ENCODE measurements at regions not wholly inside any gene's neighbourhood (a gene's known extent, or its start where the extent isn't known, plus 50 kb on each side); places are given as distances from the start of the nearest gene placed in this dataset.

- no peaks in the 10 kb centered on the region for H3K9me3 ChIP-seq (ENCODE audit: insufficient read depth, low read length, severe bottlenecking)
- no peaks in the 10 kb centered on the region for H3K79me2 ChIP-seq (ENCODE audit: insufficient read depth, low read length)
- H4K20me1 ChIP-seq (ENCODE audit: insufficient read depth, low read length) = no peaks in the 10 kb centered on the region
- no peak overlapping the region for H2AFZ ChIP-seq (ENCODE audit: low read depth, low read length)
- no peak for TF ChIP-seq EZH2 (IDR thresholded peaks at IDR 0.05; ENCODE audit: borderline replicate concordance, low read depth, low read length, severe bottlenecking)
- TF ChIP-seq, protein P1, sequence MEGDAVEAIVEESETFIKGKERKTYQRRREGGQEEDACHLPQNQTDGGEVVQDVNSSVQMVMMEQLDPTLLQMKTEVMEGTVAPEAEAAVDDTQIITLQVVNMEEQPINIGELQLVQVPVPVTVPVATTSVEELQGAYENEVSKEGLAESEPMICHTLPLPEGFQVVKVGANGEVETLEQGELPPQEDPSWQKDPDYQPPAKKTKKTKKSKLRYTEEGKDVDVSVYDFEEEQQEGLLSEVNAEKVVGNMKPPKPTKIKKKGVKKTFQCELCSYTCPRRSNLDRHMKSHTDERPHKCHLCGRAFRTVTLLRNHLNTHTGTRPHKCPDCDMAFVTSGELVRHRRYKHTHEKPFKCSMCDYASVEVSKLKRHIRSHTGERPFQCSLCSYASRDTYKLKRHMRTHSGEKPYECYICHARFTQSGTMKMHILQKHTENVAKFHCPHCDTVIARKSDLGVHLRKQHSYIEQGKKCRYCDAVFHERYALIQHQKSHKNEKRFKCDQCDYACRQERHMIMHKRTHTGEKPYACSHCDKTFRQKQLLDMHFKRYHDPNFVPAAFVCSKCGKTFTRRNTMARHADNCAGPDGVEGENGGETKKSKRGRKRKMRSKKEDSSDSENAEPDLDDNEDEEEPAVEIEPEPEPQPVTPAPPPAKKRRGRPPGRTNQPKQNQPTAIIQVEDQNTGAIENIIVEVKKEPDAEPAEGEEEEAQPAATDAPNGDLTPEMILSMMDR (IDR thresholded peaks at IDR 0.05; ENCODE audit: borderline replicate concordance, extremely low read depth, low read length, poor library complexity, severe bottlenecking) = peak; percentile 2
- no peak overlapping the region for H3K4me2 ChIP-seq (ENCODE audit: insufficient read depth, low read length)
- peak overlapping the region; percentile 1 for H3K27ac ChIP-seq (ENCODE audit: low read length)
- no peak overlapping the region for H3K4me3 ChIP-seq (ENCODE audit: low read depth in 1 of 2, low read length in 2 of 2)
- ATAC-seq (ENCODE audit: insufficient read depth, low read depth) = no peak
- H3K27me3 ChIP-seq (ENCODE audit: insufficient read depth, low read length, poor library complexity) = no peaks in the 10 kb centered on the region
- DNase-seq = no peak
- no peaks in the 10 kb centered on the region for H3K36me3 ChIP-seq (ENCODE audit: insufficient read depth, low read length)
- H3K9ac ChIP-seq (ENCODE audit: low read depth, low read length) = no peak overlapping the region
- peaks cover 49% of the 10 kb centered on the region for H3K4me1 ChIP-seq (ENCODE audit: insufficient read depth, low read length)
These were observed 158.1 kb downstream of the LTN1 start for GRCh38 chr21:28834335-28835238.

DNA sequence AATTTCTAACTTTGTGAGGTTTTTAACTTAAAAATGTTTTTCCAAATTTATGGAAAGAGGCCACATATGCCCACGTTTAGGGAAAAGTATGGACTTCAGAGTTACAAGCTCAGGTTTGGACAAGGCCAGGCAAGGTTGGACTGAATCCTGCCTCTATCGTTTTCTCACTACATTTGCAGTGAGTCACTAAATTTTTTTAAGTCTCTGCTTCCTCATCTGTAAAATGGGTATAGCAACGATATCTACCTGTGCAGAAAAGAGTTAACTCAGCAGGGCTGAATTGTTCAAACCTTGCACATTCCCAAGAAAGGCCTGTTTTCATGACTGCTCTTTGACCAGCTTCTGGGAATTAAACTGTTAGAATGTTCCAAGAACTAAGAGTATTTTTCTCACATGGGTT, 159.1 kb downstream of the LTN1 start:
- H3K9ac ChIP-seq (ENCODE audit: low read depth, low read length) = no peak overlapping the region
- H3K4me3 ChIP-seq (ENCODE audit: low read depth in 1 of 2, low read length in 2 of 2) = no peak overlapping the region
- no peak overlapping the region for H3K4me2 ChIP-seq (ENCODE audit: insufficient read depth, low read length)
- no peaks in the 10 kb centered on the region for H3K9me3 ChIP-seq (ENCODE audit: insufficient read depth, low read length, severe bottlenecking)
- ATAC-seq (ENCODE audit: insufficient read depth, low read depth) = no peak
- H3K27me3 ChIP-seq (ENCODE audit: insufficient read depth, low read length, poor library complexity) = no peaks in the 10 kb centered on the region
- 0 out of 2 replicates have a peak overlapping the region, but pooled peaks have one; percentile 1 for H3K27ac ChIP-seq (ENCODE audit: low read length)
- no peak for DNase-seq
- H3K36me3 ChIP-seq (ENCODE audit: insufficient read depth, low read length) = no peaks in the 10 kb centered on the region
- TF ChIP-seq EZH2 (IDR thresholded peaks at IDR 0.05; ENCODE audit: borderline replicate concordance, low read depth, low read length, severe bottlenecking) = no peak
- TF ChIP-seq, protein P1 (IDR thresholded peaks at IDR 0.05; ENCODE audit: borderline replicate concordance, extremely low read depth, low read length, poor library complexity, severe bottlenecking) = no peak
- H2AFZ ChIP-seq (ENCODE audit: low read depth, low read length) = no peak overlapping the region
- peaks cover 49% of the 10 kb centered on the region for H3K4me1 ChIP-seq (ENCODE audit: insufficient read depth, low read length)
- H3K79me2 ChIP-seq (ENCODE audit: insufficient read depth, low read length) = no peaks in the 10 kb centered on the region
- no peaks in the 10 kb centered on the region for H4K20me1 ChIP-seq (ENCODE audit: insufficient read depth, low read length)

DNA sequence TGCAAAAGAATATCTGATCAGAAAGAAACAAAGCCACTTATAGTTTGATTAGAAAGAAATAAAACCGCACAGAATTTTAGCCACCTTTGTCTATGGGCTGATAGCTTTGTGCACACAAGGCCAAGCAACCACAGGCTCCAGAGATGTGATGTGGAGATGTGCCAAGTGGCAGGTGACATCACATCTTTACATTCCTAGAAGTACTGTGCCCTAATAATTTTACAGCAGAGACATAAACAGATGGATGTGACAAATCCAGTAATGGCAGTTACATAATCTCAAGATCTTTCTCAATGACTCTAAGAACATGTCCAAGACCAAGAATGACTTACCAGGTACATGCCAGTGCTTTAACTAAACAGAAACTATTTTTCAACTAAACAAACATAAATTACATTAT, 159.5 kb downstream of the LTN1 start:
- H4K20me1 ChIP-seq (ENCODE audit: insufficient read depth, low read length) = no peaks in the 10 kb centered on the region
- no peaks in the 10 kb centered on the region for H3K79me2 ChIP-seq (ENCODE audit: insufficient read depth, low read length)
- H3K4me2 ChIP-seq (ENCODE audit: insufficient read depth, low read length) = no peak overlapping the region
- DNase-seq (peak; percentile 44), ATAC-seq (ENCODE audit: insufficient read depth, low read depth) (peak; percentile 41)
- H3K9me3 ChIP-seq (ENCODE audit: insufficient read depth, low read length, severe bottlenecking) = no peaks in the 10 kb centered on the region
- H3K9ac ChIP-seq (ENCODE audit: low read depth, low read length) = no peak overlapping the region
- H3K36me3 ChIP-seq (ENCODE audit: insufficient read depth, low read length) = no peaks in the 10 kb centered on the region
- peaks cover 49% of the 10 kb centered on the region for H3K4me1 ChIP-seq (ENCODE audit: insufficient read depth, low read length)
- peak overlapping the region; percentile 55; the same call in 1 of the 2 replicates for H3K27ac ChIP-seq (ENCODE audit: low read length)
- TF ChIP-seq EZH2 (IDR thresholded peaks at IDR 0.05; ENCODE audit: borderline replicate concordance, low read depth, low read length, severe bottlenecking) = no peak
- TF ChIP-seq, protein P1 (IDR thresholded peaks at IDR 0.05; ENCODE audit: borderline replicate concordance, extremely low read depth, low read length, poor library complexity, severe bottlenecking) = no peak
- no peaks in the 10 kb centered on the region for H3K27me3 ChIP-seq (ENCODE audit: insufficient read depth, low read length, poor library complexity)
- no peak overlapping the region for H3K4me3 ChIP-seq (ENCODE audit: low read depth in 1 of 2, low read length in 2 of 2)
- H2AFZ ChIP-seq (ENCODE audit: low read depth, low read length) = no peak overlapping the region
